ENCODE measurements at regions not wholly inside any gene's neighbourhood (a gene's known extent, or its start where the extent isn't known, plus 50 kb on each side); places are given as distances from the start of the nearest gene placed in this dataset.

DNA sequence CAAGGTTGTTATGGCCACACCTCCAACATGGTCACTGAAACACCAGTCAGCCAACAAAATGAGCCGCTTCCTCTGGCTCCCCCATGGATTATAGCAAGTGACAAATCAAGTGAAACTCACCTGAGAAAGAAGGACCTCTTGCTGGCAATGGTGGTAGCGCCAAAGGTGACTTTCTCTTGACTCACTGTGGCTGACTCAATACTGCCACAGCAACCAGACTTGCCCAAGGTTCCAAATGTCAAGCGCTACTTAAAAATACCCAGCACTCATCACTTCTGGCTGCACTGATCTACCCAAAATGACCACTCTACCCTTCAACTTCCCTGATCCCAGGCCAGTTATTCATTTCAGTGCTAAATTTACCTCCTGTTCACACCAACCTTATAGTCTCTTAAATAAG is 495.5 kb downstream of the FOXO1 start:
- H3K27me3 Mint-ChIP-seq (ENCODE audit: insufficient read depth), result peaks cover 6% of the 10 kb centered on the region; the same call in 1 of the 2 replicates
- TF ChIP-seq, protein P1, sequence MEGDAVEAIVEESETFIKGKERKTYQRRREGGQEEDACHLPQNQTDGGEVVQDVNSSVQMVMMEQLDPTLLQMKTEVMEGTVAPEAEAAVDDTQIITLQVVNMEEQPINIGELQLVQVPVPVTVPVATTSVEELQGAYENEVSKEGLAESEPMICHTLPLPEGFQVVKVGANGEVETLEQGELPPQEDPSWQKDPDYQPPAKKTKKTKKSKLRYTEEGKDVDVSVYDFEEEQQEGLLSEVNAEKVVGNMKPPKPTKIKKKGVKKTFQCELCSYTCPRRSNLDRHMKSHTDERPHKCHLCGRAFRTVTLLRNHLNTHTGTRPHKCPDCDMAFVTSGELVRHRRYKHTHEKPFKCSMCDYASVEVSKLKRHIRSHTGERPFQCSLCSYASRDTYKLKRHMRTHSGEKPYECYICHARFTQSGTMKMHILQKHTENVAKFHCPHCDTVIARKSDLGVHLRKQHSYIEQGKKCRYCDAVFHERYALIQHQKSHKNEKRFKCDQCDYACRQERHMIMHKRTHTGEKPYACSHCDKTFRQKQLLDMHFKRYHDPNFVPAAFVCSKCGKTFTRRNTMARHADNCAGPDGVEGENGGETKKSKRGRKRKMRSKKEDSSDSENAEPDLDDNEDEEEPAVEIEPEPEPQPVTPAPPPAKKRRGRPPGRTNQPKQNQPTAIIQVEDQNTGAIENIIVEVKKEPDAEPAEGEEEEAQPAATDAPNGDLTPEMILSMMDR (IDR thresholded peaks at IDR 0.05), result no peak
- H3K9me3 Mint-ChIP-seq, result peaks cover 9% of the 10 kb centered on the region
- no peak overlapping the region for H3K27ac Mint-ChIP-seq
- H3K4me3 Mint-ChIP-seq, result no peak overlapping the region
- no peaks in the 10 kb centered on the region for H3K36me3 Mint-ChIP-seq (ENCODE audit: low read depth)
- H3K4me1 Mint-ChIP-seq (ENCODE audit: low read depth), result no peaks in the 10 kb centered on the region
- DNase-seq, result no peak

DNA sequence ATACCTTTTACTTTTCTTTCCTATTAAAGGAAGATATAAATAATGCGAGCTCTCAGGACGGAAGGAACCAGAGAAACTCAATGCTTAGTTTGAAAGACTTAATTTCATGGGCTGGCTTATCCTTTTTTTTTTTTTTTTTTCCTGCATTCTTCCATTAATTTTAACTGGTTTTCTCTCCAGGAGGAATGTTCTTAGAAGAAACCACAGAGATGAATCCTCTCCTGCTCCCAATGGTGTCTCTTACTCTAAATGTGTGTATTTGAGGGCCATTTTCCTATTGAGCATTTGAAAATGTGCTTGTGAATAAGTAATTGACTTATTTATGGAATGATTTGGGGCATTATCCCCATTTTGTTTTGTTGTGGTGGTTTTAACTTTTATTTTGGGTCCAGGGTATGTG is 494.9 kb downstream of the FOXO1 start:
- no peaks in the 10 kb centered on the region for H3K4me1 Mint-ChIP-seq (ENCODE audit: low read depth)
- DNase-seq, result no peak
- TF ChIP-seq, protein P1 (IDR thresholded peaks at IDR 0.05), result no peak
- no peaks in the 10 kb centered on the region for H3K36me3 Mint-ChIP-seq (ENCODE audit: low read depth)
- no peak overlapping the region for H3K27ac Mint-ChIP-seq
- H3K27me3 Mint-ChIP-seq (ENCODE audit: insufficient read depth), result peaks cover 1% of the 10 kb centered on the region; the same call in 1 of the 2 replicates
- H3K9me3 Mint-ChIP-seq, result peaks cover 10% of the 10 kb centered on the region
- H3K4me3 Mint-ChIP-seq, result no peak overlapping the region

DNA sequence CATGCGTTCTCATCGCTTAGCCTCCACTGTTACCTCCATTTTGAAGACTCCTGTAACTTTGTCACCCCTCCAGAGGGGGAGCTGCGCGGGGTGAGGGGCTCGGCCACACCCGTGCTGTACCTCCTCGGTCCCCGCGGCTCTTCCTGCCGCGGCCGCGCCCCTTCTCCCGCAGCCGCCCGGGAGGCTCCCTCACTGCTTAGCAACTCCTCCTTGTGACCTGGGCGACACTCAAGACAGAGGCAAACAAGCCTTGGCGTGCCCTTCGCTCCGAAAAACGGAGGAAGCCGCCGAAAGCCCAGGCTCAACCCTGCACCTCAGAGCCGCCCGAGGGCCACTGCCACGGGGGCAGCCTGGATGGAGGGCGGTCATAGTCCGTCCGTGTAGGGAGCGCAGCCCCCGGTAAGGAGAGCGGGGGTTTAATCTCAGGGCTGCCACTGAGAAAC is 494.3 kb downstream of the FOXO1 start:
- TF ChIP-seq, protein P1 (IDR thresholded peaks at IDR 0.05), result no peak
- Mint-ChIP-seq H3K36me3 (ENCODE audit: low read depth) (no peaks in the 10 kb centered on the region), H3K27me3 (ENCODE audit: insufficient read depth) (no peaks in the 10 kb centered on the region; the same call in 1 of the 2 replicates), H3K4me1 (ENCODE audit: low read depth) (no peaks in the 10 kb centered on the region), H3K9me3 (peaks cover 8% of the 10 kb centered on the region), H3K27ac (no peak overlapping the region), H3K4me3 (no peak overlapping the region)
- no peak for DNase-seq

- Mint-ChIP-seq H3K36me3 (ENCODE audit: low read depth) (no peaks in the 10 kb centered on the region), H3K9me3 (peaks cover 8% of the 10 kb centered on the region), H3K4me3 (no peak overlapping the region), H3K4me1 (ENCODE audit: low read depth) (no peaks in the 10 kb centered on the region), H3K27ac (no peak overlapping the region), H3K27me3 (ENCODE audit: insufficient read depth) (no peaks in the 10 kb centered on the region; the same call in 1 of the 2 replicates)
- TF ChIP-seq, protein P1 (IDR thresholded peaks at IDR 0.05), result no peak
- DNase-seq, result no peak
These were observed 493.6 kb downstream of the FOXO1 start for GRCh38 chr13:40172878-40173277.

DNA sequence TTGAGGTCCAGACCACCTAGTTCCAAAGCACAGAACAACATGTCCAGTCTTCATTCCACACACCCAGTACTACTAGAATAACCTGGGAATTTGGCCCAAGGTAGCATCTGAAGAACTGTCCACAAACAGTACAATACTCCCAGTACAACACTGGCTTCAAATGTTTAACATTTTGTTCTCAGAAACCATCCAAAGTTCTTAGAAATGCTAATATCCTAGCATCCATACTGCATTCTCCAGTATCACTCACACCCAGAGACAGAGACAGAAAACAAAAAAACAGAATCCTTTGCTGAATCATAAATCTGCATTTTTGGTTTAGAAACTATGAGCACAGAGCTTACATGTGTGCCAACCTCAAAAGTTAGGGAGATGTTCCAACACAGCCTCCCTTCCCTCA is 490.8 kb downstream of the FOXO1 start:
- Mint-ChIP-seq H3K9me3 (peaks cover 12% of the 10 kb centered on the region), H3K36me3 (ENCODE audit: low read depth) (no peaks in the 10 kb centered on the region), H3K27ac (no peak overlapping the region), H3K4me3 (no peak overlapping the region), H3K4me1 (ENCODE audit: low read depth) (no peaks in the 10 kb centered on the region), H3K27me3 (ENCODE audit: insufficient read depth) (no peaks in the 10 kb centered on the region; the same call in 1 of the 2 replicates)
- no peak for DNase-seq
- TF ChIP-seq, protein P1 (IDR thresholded peaks at IDR 0.05), result no peak

DNA sequence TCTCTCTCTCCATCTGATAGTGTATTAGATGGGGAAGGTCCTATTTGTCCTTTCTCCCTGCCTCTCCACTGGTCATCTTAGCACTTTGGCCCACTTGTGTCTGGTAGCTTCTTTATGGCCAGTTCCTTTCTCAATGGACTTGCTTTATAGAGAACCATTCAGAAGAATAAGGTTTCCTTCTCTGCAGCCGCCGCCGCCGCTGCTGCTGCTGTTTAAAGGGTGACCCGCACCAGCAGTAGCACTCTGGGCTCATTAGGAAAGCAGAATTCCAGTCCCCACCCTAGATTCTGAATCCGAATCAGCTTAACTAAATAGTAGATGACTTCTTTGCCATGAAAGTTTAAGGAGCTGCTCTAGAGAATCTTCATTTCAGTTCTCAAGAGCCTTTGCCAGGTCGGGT is 490.2 kb downstream of the FOXO1 start:
- no peak overlapping the region for H3K27ac Mint-ChIP-seq

More for the DNA sequence above, 490.2 kb downstream of the FOXO1 start:
- DNase-seq, result no peak
- H3K4me3 Mint-ChIP-seq, result no peak overlapping the region
- peaks cover 12% of the 10 kb centered on the region for H3K9me3 Mint-ChIP-seq
- TF ChIP-seq, protein P1 (IDR thresholded peaks at IDR 0.05), result no peak
- no peaks in the 10 kb centered on the region for H3K4me1 Mint-ChIP-seq (ENCODE audit: low read depth)
- no peaks in the 10 kb centered on the region; the same call in 1 of the 2 replicates for H3K27me3 Mint-ChIP-seq (ENCODE audit: insufficient read depth)
- H3K36me3 Mint-ChIP-seq (ENCODE audit: low read depth), result no peaks in the 10 kb centered on the region

Data from HFFc6 (cell line).